HEK293 (cell line): ENCODE measurements at regions not wholly inside any gene's neighbourhood (a gene's known extent, or its start where the extent isn't known, plus 50 kb on each side); places are given as distances from the start of the nearest gene placed in this dataset.

Experiments used
- TRIM28 ChIP-seq: IDR thresholded peaks from 2 replicates; pipeline ENCODE4 v1.6.1; 2011; ENCODE audit warnings: low read length, control low read depth, borderline replicate concordance
- ZNF274 ChIP-seq, 2 experiments: fragments of 200-500 bp in 1 of 2; fragments of 450-650 bp in 1 of 2; sonication (Bioruptor generic) in 1 of 2; formaldehyde crosslinking in 1 of 2; IDR thresholded peaks; 2 replicates each; pipeline versions ENCODE4 v1.5.1 to v1.6.1; 2014 to 2016; ENCODE audit warnings: borderline replicate concordance in 1 of 2, inconsistent platforms in 1 of 2, low read length in 1 of 2, missing biosample characterization in 1 of 2, missing genetic modification characterization in 1 of 2
- ZNF423 ChIP-seq: fragments of 450-650 bp; formaldehyde crosslinking; IDR thresholded peaks from 2 replicates; pipeline ENCODE4 v1.5.1; 2016; ENCODE audit warnings: missing biosample characterization, missing genetic modification characterization
- TF ChIP-seq, protein P1 (sequence below): fragments of 450-650 bp; formaldehyde crosslinking; IDR thresholded peaks from 2 replicates; pipeline ENCODE4 v1.5.1; 2016; ENCODE audit warnings: missing biosample characterization, missing genetic modification characterization

DNA sequence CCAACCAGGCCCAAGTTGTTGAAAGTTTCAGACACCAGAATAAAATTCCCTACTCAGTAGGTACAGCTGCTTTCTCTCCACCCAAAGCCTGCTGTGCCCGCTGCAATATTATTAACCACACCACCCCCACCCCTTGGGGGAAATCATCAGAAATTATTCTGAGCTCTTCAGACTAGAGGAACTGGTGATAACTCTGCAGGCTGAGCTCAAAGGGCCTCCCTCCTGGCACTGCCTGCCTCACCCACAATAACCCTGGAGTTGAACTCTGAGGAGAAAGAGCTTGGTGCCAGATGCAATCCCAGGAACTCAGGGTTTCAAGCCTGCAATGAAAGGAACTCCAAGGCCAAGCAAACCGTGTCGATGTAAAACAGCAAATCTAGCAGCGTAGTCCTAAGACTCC, 381.7 kb upstream of the ZNF507 start:
- TF ChIP-seq ZNF274 (IDR thresholded peaks at IDR 0.05; ENCODE audit: low read length) (no peak), ZNF274 (tag by site-specific recombination; IDR thresholded peaks at IDR 0.05; ENCODE audit: borderline replicate concordance) (no peak), TRIM28 (no peak), ZNF423 (tag by site-specific recombination) (no peak)
- TF ChIP-seq, protein P1, sequence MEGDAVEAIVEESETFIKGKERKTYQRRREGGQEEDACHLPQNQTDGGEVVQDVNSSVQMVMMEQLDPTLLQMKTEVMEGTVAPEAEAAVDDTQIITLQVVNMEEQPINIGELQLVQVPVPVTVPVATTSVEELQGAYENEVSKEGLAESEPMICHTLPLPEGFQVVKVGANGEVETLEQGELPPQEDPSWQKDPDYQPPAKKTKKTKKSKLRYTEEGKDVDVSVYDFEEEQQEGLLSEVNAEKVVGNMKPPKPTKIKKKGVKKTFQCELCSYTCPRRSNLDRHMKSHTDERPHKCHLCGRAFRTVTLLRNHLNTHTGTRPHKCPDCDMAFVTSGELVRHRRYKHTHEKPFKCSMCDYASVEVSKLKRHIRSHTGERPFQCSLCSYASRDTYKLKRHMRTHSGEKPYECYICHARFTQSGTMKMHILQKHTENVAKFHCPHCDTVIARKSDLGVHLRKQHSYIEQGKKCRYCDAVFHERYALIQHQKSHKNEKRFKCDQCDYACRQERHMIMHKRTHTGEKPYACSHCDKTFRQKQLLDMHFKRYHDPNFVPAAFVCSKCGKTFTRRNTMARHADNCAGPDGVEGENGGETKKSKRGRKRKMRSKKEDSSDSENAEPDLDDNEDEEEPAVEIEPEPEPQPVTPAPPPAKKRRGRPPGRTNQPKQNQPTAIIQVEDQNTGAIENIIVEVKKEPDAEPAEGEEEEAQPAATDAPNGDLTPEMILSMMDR (tag by site-specific recombination): no peak
